Ovary (tissue), 7 donors: ENCODE measurements at regions not wholly inside any gene's neighbourhood (a gene's known extent, or its start where the extent isn't known, plus 50 kb on each side); places are given as distances from the start of the nearest gene placed in this dataset.
A peak's percentile ranks its signal among the peaks of the same experiment; 100 is the strongest.

Experiments used
- DNase-seq, 5 donors: peaks; one replicate each; pipeline ENCODE4 v3.0.0-alpha.2; 2019 to 2020
- H3K27ac ChIP-seq, 2 donors: fragments of 200-600 bp; one replicate each; pipeline versions ENCODE4 v1.5.1 to v1.8.0; 2019 to 2022
- H3K27me3 ChIP-seq: fragments of 200-600 bp; one replicate; pipeline ENCODE4 v1.8.0; 2022
- H3K36me3 ChIP-seq: fragments of 200-600 bp; sonication (generic); one replicate; pipeline ENCODE4 v1.5.1; 2019
- H3K4me1 ChIP-seq: one replicate; pipeline ENCODE4 v1.8.1; 2013; ENCODE audit warnings: mild to moderate bottlenecking, moderate library complexity; ENCODE audit not compliant: insufficient read depth
- H3K4me3 ChIP-seq: fragments of 200-600 bp; sonication (generic); one replicate; pipeline ENCODE4 v1.5.1; 2017
- H3K9me3 ChIP-seq, 2 donors: fragments of 200-600 bp in 1 of 2; sonication (generic) in 1 of 2; one replicate each; pipeline versions ENCODE4 v1.5.1 to v1.8.1; 2013 to 2019; ENCODE audit warnings: mild to moderate bottlenecking in 1 of 2, moderate library complexity in 1 of 2
- CTCF ChIP-seq, 3 donors: fragments of 450-650 bp in 2 of 3; fragments of 200-600 bp in 1 of 3; IDR thresholded peaks; one replicate each; pipeline versions ENCODE4 v1.5.1 to v1.8.0; 2016 to 2022; ENCODE audit warnings: antibody characterized with exemption in 3 of 3, mild to moderate bottlenecking in 1 of 3
- EP300 ChIP-seq: sonication (generic); formaldehyde crosslinking; IDR thresholded peaks from one replicate; pipeline ENCODE4 v1.6.1; 2017; ENCODE audit warnings: antibody characterized with exemption
- POLR2A ChIP-seq: fragments of 450-650 bp; IDR thresholded peaks from one replicate; pipeline ENCODE4 v1.6.1; 2017; ENCODE audit warnings: antibody characterized with exemption, mild to moderate bottlenecking, moderate library complexity
- WGBS, 3 donors: extraction: QIAGEN DNeasy Blood & Tissue Kit in 1 of 3; methylation state at CpG; one replicate each; pipeline versions ENCODE4 v1.1.5 to v1.1.7; 2013 to 2017; 5-methylcytosine and 5-hydroxymethylcytosine counted together
- intact Hi-C, 4 donors: fragments of 100-400 bp; cut with DNase I; formaldehyde crosslinking; loops; one replicate each; pipeline versions ENCODE4 v1.11.0 to v1.15.1; 2022 to 2023
- donor health status: DM: no; HTN: no; CAD: no; lungs with moderate emphysema.
- donor health status: DM: no; HTN: no; CAD: no.
- donor health status: Bipolar disorder and iron deficiency.
- donor health status: DM: no; HTN: no; CAD: no.
- donor health status: DM: yes; HTN: yes; CAD: no.

- no peak overlapping the region for H3K27ac ChIP-seq
- DNase-seq, result no peak
- no peaks in the 10 kb centered on the region for H3K27me3 ChIP-seq
- TF ChIP-seq CTCF (IDR thresholded peaks at IDR 0.05) (no peak), EP300 (no peak), POLR2A (no peak)
- intact Hi-C loops, result no loop called here
- 89 to 96% (median 95%) methylated on average over 3 of the region's 3 CpGs for WGBS, 3 donors
- no peaks in the 10 kb centered on the region for H3K9me3 ChIP-seq
- H3K4me1 ChIP-seq, result peaks cover 1% of the 10 kb centered on the region
- no peaks in the 10 kb centered on the region for H3K36me3 ChIP-seq
- H3K4me3 ChIP-seq, result no peak overlapping the region
These were observed 258.5 kb upstream of the PROK2 start for GRCh38 chr3:72043204-72044133.

- TF ChIP-seq CTCF (IDR thresholded peaks at IDR 0.05) (no peak), POLR2A (no peak), EP300 (no peak)
- intact Hi-C loops, result no loop called here
- WGBS, 3 donors, result 75 to 85% (median 83%) methylated on average over 7 of the region's 7 CpGs
- H3K27me3 ChIP-seq, result no peaks in the 10 kb centered on the region
- H3K4me1 ChIP-seq, result peaks cover 1% of the 10 kb centered on the region
- no peaks in the 10 kb centered on the region for H3K9me3 ChIP-seq
- H3K27ac ChIP-seq, result no peak overlapping the region
- H3K4me3 ChIP-seq, result no peak overlapping the region
- DNase-seq, result no peak
- no peaks in the 10 kb centered on the region for H3K36me3 ChIP-seq
These were observed 257.7 kb upstream of the PROK2 start for GRCh38 chr3:72042397-72043203.

- DNase-seq, result peak in 4 of 5 donors; percentile 18 to 49 (median 20)
- H3K9me3 ChIP-seq, result no peaks in the 10 kb centered on the region
These were observed 256.6 kb upstream of the PROK2 start for GRCh38 chr3:72041511-72041910.

More at GRCh38 chr3:72041511-72041910, 256.6 kb upstream of the PROK2 start:
- Histone ChIP-seq H3K36me3 (no peaks in the 10 kb centered on the region), H3K4me1 (peaks cover 1% of the 10 kb centered on the region), H3K4me3 (no peak overlapping the region), H3K27ac (no peak overlapping the region), H3K27me3 (no peaks in the 10 kb centered on the region)
- intact Hi-C loops, result no loop called here
- WGBS, 3 donors, result 3 to 24% (median 10%) methylated on average over 3 of the region's 3 CpGs
- no peak for TF ChIP-seq POLR2A
- TF ChIP-seq EP300, result no peak
- TF ChIP-seq CTCF (IDR thresholded peaks at IDR 0.05), result no peak
